MM.1S (cell line): ENCODE measurements at regions not wholly inside any gene's neighbourhood (a gene's known extent, or its start where the extent isn't known, plus 50 kb on each side); places are given as distances from the start of the nearest gene placed in this dataset.

Experiments used
- DNase-seq: peaks from one replicate; pipeline ENCODE4 v3.0.0-alpha.2; 2015
- H2AFZ ChIP-seq: fragments of 300-600 bp; sonication (generic); 2 replicates; pipeline ENCODE4 v1.6.0; 2016; ENCODE audit warnings: antibody characterized with exemption, low read length
- H3F3A ChIP-seq: fragments of 300-600 bp; sonication (generic); 2 replicates; pipeline ENCODE4 v1.6.1; 2016; ENCODE audit warnings: mild to moderate bottlenecking, antibody characterized with exemption, low read length, moderate library complexity, mixed read lengths; ENCODE audit not compliant: insufficient read depth
- H3K27ac ChIP-seq: fragments of 300-600 bp; sonication (generic); 2 replicates; pipeline ENCODE4 v1.5.1; 2016; ENCODE audit warnings: mild to moderate bottlenecking, low read length
- H3K27me3 ChIP-seq: fragments of 300-600 bp; sonication (generic); replicated peaks from 2 replicates; pipeline ENCODE4 v1.6.0; 2016; ENCODE audit warnings: low read length; ENCODE audit not compliant: insufficient read depth
- H3K36me3 ChIP-seq: fragments of 300-600 bp; sonication (generic); replicated peaks from 2 replicates; pipeline ENCODE4 v1.6.1; 2016; ENCODE audit warnings: mild to moderate bottlenecking, low read length, mixed read lengths; ENCODE audit not compliant: insufficient read depth
- H3K4me1 ChIP-seq: fragments of 300-600 bp; sonication (generic); 2 replicates; pipeline ENCODE4 v1.6.1; 2016; ENCODE audit warnings: low read length, mixed read lengths
- H3K4me2 ChIP-seq: fragments of 300-600 bp; sonication (generic); 2 replicates; pipeline ENCODE4 v1.6.0; 2016; ENCODE audit warnings: low read depth, low read length
- H3K4me3 ChIP-seq: fragments of 300-600 bp; sonication (generic); 2 replicates; pipeline ENCODE4 v1.5.1; 2016; ENCODE audit warnings: low read length, mixed read lengths
- H3K79me2 ChIP-seq: fragments of 300-600 bp; sonication (generic); 2 replicates; pipeline ENCODE4 v1.6.1; 2016; ENCODE audit warnings: mixed run types, low read length, mixed read lengths
- H3K9ac ChIP-seq: fragments of 300-600 bp; sonication (generic); 2 replicates; pipeline ENCODE4 v1.6.1; 2016; ENCODE audit warnings: low read length, mixed read lengths
- H3K9me2 ChIP-seq: fragments of 300-600 bp; sonication (generic); replicated peaks from 2 replicates; pipeline ENCODE4 v1.6.1; 2016; ENCODE audit warnings: mild to moderate bottlenecking, low read length, mixed read lengths; ENCODE audit not compliant: insufficient read depth
- H3K9me3 ChIP-seq: fragments of 300-600 bp; sonication (generic); replicated peaks from 2 replicates; pipeline ENCODE4 v1.6.1; 2016; ENCODE audit warnings: mild to moderate bottlenecking, low read length, mixed read lengths; ENCODE audit not compliant: insufficient read depth
- H4K20me1 ChIP-seq: fragments of 300-600 bp; sonication (generic); 2 replicates; pipeline ENCODE4 v1.6.1; 2016; ENCODE audit warnings: mild to moderate bottlenecking, low read length, moderate library complexity, mixed read lengths; ENCODE audit not compliant: insufficient read depth
- CTCF ChIP-seq: fragments of 300-600 bp; sonication (generic); IDR thresholded peaks from 2 replicates; pipeline ENCODE4 v1.5.1; 2016; ENCODE audit warnings: antibody characterized with exemption, low read length, mixed read lengths
- EZH2 ChIP-seq: fragments of 300-600 bp; sonication (generic); optimal IDR thresholded peaks from 2 replicates; pipeline ENCODE3; 2017; ENCODE audit warnings: low read depth, mild to moderate bottlenecking, antibody characterized with exemption, low read length, mixed read lengths
- EZH2phosphoT487 ChIP-seq: fragments of 300-600 bp; sonication (generic); IDR thresholded peaks from 2 replicates; pipeline ENCODE4 v1.6.1; 2018; ENCODE audit warnings: antibody characterized with exemption, low read length

DNA sequence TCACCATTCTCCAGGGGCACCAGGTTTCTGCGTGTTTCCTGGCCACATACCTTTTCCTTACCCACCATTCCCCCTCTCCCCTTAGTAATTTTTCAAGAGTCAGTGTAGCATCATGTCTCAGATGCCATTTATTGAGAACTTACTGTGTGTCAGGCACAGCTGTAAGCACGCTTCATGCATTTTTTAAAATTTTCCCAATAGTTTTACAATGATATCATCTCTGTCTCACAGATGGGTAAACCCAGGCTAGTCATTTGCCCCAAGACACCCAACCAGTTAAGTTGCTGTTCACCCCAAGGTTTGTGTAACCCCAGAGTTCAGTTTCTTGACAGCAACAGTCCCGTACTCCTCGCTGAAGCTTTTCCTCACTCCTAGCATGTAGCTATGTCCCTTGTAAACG, 56.4 kb upstream of the IRX3 start:
- no peak for DNase-seq
- H3K27ac ChIP-seq = no peak overlapping the region
- TF ChIP-seq CTCF (no peak), EZH2phosphoT487 (no peak), EZH2 (no peak)
- no peaks in the 10 kb centered on the region for H3K9me3 ChIP-seq
- H3K4me1 ChIP-seq = no peaks in the 10 kb centered on the region
- H3K27me3 ChIP-seq = no peaks in the 10 kb centered on the region
- no peaks in the 10 kb centered on the region for H3F3A ChIP-seq
- no peaks in the 10 kb centered on the region for H4K20me1 ChIP-seq
- no peak overlapping the region for H3K9ac ChIP-seq
- H3K79me2 ChIP-seq = no peaks in the 10 kb centered on the region
- no peak overlapping the region for H3K4me3 ChIP-seq
- no peaks in the 10 kb centered on the region for H3K9me2 ChIP-seq
- no peak overlapping the region for H2AFZ ChIP-seq
- H3K36me3 ChIP-seq = no peaks in the 10 kb centered on the region
- no peak overlapping the region for H3K4me2 ChIP-seq

GRCh38 chr16:54341892-54342776, 55.5 kb upstream of the IRX3 start:
- no peaks in the 10 kb centered on the region for H3K36me3 ChIP-seq
- no peaks in the 10 kb centered on the region for H3K9me2 ChIP-seq
- H3F3A ChIP-seq = no peaks in the 10 kb centered on the region
- no peaks in the 10 kb centered on the region for H3K27me3 ChIP-seq
- no peak for DNase-seq
- no peaks in the 10 kb centered on the region for H4K20me1 ChIP-seq
- no peaks in the 10 kb centered on the region for H3K79me2 ChIP-seq
- no peak overlapping the region for H3K4me3 ChIP-seq
- TF ChIP-seq EZH2 (no peak), CTCF (no peak), EZH2phosphoT487 (no peak)
- H3K9me3 ChIP-seq = no peaks in the 10 kb centered on the region
- H3K4me1 ChIP-seq = no peaks in the 10 kb centered on the region
- H3K4me2 ChIP-seq = no peak overlapping the region
- H3K27ac ChIP-seq = no peak overlapping the region
- H3K9ac ChIP-seq = no peak overlapping the region
- no peak overlapping the region for H2AFZ ChIP-seq

GRCh38 chr16:54340531-54340930, 53.9 kb upstream of the IRX3 start:
- H3K9ac ChIP-seq = no peak overlapping the region
- no peaks in the 10 kb centered on the region for H4K20me1 ChIP-seq
- no peak overlapping the region for H3K4me2 ChIP-seq
- H3K9me3 ChIP-seq = no peaks in the 10 kb centered on the region
- DNase-seq = no peak
- H3K4me3 ChIP-seq = no peak overlapping the region
- no peaks in the 10 kb centered on the region for H3K9me2 ChIP-seq
- no peak overlapping the region for H3K27ac ChIP-seq
- H3K36me3 ChIP-seq = no peaks in the 10 kb centered on the region
- H3K79me2 ChIP-seq = no peaks in the 10 kb centered on the region
- no peak overlapping the region for H2AFZ ChIP-seq
- TF ChIP-seq CTCF (no peak), EZH2phosphoT487 (no peak), EZH2 (no peak)
- no peaks in the 10 kb centered on the region for H3F3A ChIP-seq
- no peaks in the 10 kb centered on the region for H3K4me1 ChIP-seq
- no peaks in the 10 kb centered on the region for H3K27me3 ChIP-seq
